Ovary (tissue), 3 donors: ENCODE measurements at regions not wholly inside any gene's neighbourhood (a gene's known extent, or its start where the extent isn't known, plus 50 kb on each side); places are given as distances from the start of the nearest gene placed in this dataset.

ENCODE experiments used
- POLR2A ChIP-seq: fragments of 450-650 bp; IDR thresholded peaks from one replicate; pipeline ENCODE4 v1.6.1; 2017; ENCODE audit warnings: antibody characterized with exemption, mild to moderate bottlenecking, moderate library complexity
- TF ChIP-seq, protein P1 (sequence below), 3 donors: fragments of 450-650 bp in 2 of 3; fragments of 200-600 bp in 1 of 3; IDR thresholded peaks; one replicate each; pipeline versions ENCODE4 v1.5.1 to v1.8.0; 2016 to 2022; ENCODE audit warnings: antibody characterized with exemption in 3 of 3, mild to moderate bottlenecking in 1 of 3
- donor health status: DM: no; HTN: no; CAD: no.

DNA sequence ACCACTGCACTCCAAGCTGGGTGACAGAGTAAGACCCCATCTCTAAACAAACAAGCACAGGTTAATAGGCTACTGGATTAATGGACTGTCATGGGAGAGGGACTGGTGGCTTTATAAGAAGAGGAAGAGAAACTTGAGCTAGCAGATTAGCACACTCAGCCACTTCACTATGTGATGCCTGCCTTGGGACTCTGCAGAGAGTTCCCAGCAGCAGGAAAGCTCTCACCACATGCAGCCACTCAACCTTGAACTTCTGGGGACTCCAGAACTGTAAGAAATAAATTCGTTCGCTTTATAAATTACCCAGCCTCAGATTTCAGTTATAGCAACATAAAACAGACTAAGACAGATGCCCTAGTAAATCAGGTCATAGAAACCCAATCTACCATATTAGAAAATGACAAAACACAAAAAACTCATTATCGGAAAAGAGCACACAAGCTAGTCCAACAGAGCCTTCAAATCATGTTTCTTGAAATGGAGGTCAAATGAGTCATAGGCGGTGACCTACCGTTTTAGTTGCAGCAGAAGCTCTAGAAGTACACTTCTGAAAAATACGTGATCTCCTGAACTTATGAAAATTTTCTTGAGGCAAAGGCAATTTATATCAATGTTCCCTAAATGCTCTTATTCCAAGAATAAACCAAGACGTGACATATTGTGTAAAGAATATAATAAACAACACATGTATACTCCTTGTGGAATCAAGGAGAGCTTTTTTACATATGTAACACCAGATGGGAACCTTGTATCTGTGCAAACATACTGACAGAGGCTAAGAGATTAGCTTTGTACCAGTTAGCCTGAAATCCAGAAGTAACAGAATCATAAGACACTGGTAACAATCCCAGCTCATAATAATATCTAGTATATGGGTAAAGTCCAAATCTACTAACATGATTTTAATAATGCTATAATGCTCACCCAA, 340.9 kb upstream of the SGCG start:
- TF ChIP-seq, protein P1, sequence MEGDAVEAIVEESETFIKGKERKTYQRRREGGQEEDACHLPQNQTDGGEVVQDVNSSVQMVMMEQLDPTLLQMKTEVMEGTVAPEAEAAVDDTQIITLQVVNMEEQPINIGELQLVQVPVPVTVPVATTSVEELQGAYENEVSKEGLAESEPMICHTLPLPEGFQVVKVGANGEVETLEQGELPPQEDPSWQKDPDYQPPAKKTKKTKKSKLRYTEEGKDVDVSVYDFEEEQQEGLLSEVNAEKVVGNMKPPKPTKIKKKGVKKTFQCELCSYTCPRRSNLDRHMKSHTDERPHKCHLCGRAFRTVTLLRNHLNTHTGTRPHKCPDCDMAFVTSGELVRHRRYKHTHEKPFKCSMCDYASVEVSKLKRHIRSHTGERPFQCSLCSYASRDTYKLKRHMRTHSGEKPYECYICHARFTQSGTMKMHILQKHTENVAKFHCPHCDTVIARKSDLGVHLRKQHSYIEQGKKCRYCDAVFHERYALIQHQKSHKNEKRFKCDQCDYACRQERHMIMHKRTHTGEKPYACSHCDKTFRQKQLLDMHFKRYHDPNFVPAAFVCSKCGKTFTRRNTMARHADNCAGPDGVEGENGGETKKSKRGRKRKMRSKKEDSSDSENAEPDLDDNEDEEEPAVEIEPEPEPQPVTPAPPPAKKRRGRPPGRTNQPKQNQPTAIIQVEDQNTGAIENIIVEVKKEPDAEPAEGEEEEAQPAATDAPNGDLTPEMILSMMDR (IDR thresholded peaks at IDR 0.05) = no peak
- no peak for TF ChIP-seq POLR2A
